Putamen (tissue), 1 donor: ENCODE measurements at regions not wholly inside any gene's neighbourhood (a gene's known extent, or its start where the extent isn't known, plus 50 kb on each side); places are given as distances from the start of the nearest gene placed in this dataset.
"Not testable (repeated sequence)": the region's sequence is repeated elsewhere in the genome, so short reads cannot be mapped to it uniquely, and the experiment has no call there.

Experiments
- DNase-seq: peaks from one replicate; pipeline ENCODE4 v3.0.0-alpha.2; 2016; ENCODE audit warnings: low spot score

GRCh38 chr12:13347241-13348043 lies 150.9 kb downstream of the EMP1 start:
- peak; percentile 60 for DNase-seq

GRCh38 chr12:13345722-13346121 lies 149.2 kb downstream of the EMP1 start:
- no peak for DNase-seq

GRCh38 chr12:13343375-13343774 lies 146.8 kb downstream of the EMP1 start:
- no peak for DNase-seq

GRCh38 chr12:13342971-13343370 lies 146.4 kb downstream of the EMP1 start:
- DNase-seq: no peak

GRCh38 chr12:13340149-13340548 lies 143.6 kb downstream of the EMP1 start:
- DNase-seq: no peak

- DNase-seq: no peak
These were observed 143.0 kb downstream of the EMP1 start for GRCh38 chr12:13339538-13339937.

- DNase-seq: no peak
These were observed 142.6 kb downstream of the EMP1 start for GRCh38 chr12:13339091-13339490.

- no peak for DNase-seq
These were observed 141.3 kb downstream of the EMP1 start for GRCh38 chr12:13337791-13338190.

GRCh38 chr12:13336216-13336615 lies 139.7 kb downstream of the EMP1 start:
- DNase-seq: no peak

- DNase-seq: no peak
These were observed 132.0 kb downstream of the EMP1 start for GRCh38 chr12:13328535-13328934.

GRCh38 chr12:13326076-13326475 lies 129.6 kb downstream of the EMP1 start:
- DNase-seq: no peak

GRCh38 chr12:13325037-13325436 lies 128.5 kb downstream of the EMP1 start:
- not testable (repeated sequence) for DNase-seq

GRCh38 chr12:13318231-13319015 lies 121.9 kb downstream of the EMP1 start:
- no peak for DNase-seq

GRCh38 chr12:13316587-13317246 lies 120.2 kb downstream of the EMP1 start:
- DNase-seq: no peak

GRCh38 chr12:13313886-13314285 lies 117.4 kb downstream of the EMP1 start:
- no peak for DNase-seq

GRCh38 chr12:13311551-13311950 lies 115.0 kb downstream of the EMP1 start:
- DNase-seq: no peak

- DNase-seq: no peak
These were observed 110.8 kb downstream of the EMP1 start for GRCh38 chr12:13307143-13307816.

GRCh38 chr12:13304924-13305323 lies 108.4 kb downstream of the EMP1 start:
- no peak for DNase-seq

GRCh38 chr12:13299457-13299856 lies 102.9 kb downstream of the EMP1 start:
- DNase-seq: no peak

- DNase-seq: no peak
These were observed 96.6 kb downstream of the EMP1 start for GRCh38 chr12:13293096-13293495.

- DNase-seq: no peak
These were observed 93.2 kb downstream of the EMP1 start for GRCh38 chr12:13289653-13290289.
